ENCODE measurements at regions not wholly inside any gene's neighbourhood (a gene's known extent, or its start where the extent isn't known, plus 50 kb on each side); places are given as distances from the start of the nearest gene placed in this dataset.

- TF ChIP-seq SPI1 (IDR thresholded peaks at IDR 0.05; ENCODE audit: borderline replicate concordance, low read depth), result no peak
- no peak for TF ChIP-seq REST (IDR thresholded peaks at IDR 0.05; ENCODE audit: insufficient replicate concordance, low read depth)
- TF ChIP-seq GABPA (IDR thresholded peaks at IDR 0.05; ENCODE audit: low read depth), result no peak
- TF ChIP-seq POLR2AphosphoS5 (IDR thresholded peaks at IDR 0.05; ENCODE audit: low read depth), result no peak
- TF ChIP-seq, protein P1, sequence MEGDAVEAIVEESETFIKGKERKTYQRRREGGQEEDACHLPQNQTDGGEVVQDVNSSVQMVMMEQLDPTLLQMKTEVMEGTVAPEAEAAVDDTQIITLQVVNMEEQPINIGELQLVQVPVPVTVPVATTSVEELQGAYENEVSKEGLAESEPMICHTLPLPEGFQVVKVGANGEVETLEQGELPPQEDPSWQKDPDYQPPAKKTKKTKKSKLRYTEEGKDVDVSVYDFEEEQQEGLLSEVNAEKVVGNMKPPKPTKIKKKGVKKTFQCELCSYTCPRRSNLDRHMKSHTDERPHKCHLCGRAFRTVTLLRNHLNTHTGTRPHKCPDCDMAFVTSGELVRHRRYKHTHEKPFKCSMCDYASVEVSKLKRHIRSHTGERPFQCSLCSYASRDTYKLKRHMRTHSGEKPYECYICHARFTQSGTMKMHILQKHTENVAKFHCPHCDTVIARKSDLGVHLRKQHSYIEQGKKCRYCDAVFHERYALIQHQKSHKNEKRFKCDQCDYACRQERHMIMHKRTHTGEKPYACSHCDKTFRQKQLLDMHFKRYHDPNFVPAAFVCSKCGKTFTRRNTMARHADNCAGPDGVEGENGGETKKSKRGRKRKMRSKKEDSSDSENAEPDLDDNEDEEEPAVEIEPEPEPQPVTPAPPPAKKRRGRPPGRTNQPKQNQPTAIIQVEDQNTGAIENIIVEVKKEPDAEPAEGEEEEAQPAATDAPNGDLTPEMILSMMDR (IDR thresholded peaks at IDR 0.05; ENCODE audit: insufficient read depth, low read length), result no peak
- H3K27ac ChIP-seq (replicated peaks), result no peak overlapping the region
Measured at GRCh38 chr1:220956501-220957232, 77.4 kb downstream of the HLX start.

GRCh38 chr1:220957233-220957605 lies 78.0 kb downstream of the HLX start:
- DNase-seq (ENCODE audit: low read depth in 1 of 2, low spot score in 1 of 2), result peak; percentile 28 to 34
- no peaks in the 10 kb centered on the region for H3K27me3 ChIP-seq (ENCODE audit: insufficient read depth, poor library complexity, severe bottlenecking)
- no peak overlapping the region for H3K27ac ChIP-seq (replicated peaks)
- H3K4me3 ChIP-seq (replicated peaks; ENCODE audit: insufficient read depth, low read length), result no peak overlapping the region
- TF ChIP-seq GABPA (IDR thresholded peaks at IDR 0.05; ENCODE audit: low read depth), result no peak
- TF ChIP-seq REST (IDR thresholded peaks at IDR 0.05; ENCODE audit: insufficient replicate concordance, low read depth), result no peak
- no peak for TF ChIP-seq POLR2AphosphoS5 (IDR thresholded peaks at IDR 0.05; ENCODE audit: low read depth)
- TF ChIP-seq, protein P1 (IDR thresholded peaks at IDR 0.05; ENCODE audit: insufficient read depth, low read length), result no peak
- TF ChIP-seq SPI1 (IDR thresholded peaks at IDR 0.05; ENCODE audit: borderline replicate concordance, low read depth), result no peak

More at GRCh38 chr1:220956501-220957232, 77.4 kb downstream of the HLX start:
- H3K4me3 ChIP-seq (replicated peaks; ENCODE audit: insufficient read depth, low read length), result no peak overlapping the region
- H3K27me3 ChIP-seq (ENCODE audit: insufficient read depth, poor library complexity, severe bottlenecking), result no peaks in the 10 kb centered on the region
- no peak for DNase-seq (ENCODE audit: low read depth in 1 of 2, low spot score in 1 of 2)

DNA sequence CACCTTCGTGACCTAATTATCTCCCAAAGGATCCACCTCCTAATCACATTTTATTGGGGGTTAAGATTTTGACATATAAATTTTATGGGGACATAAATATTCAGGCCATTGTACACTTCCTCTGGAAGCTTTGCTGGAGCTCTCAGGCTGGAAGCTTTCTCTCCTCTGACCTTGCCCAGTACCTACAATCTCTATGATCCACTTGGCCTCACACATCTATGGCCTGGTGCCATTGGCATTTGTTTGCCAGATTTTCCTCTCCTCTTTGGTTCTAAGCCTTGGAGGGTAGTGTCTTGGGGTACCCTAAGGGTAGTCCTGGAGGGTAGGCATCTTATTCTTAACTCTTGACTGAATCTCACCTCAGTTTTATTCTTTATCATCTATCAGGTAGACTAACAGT lies 79.0 kb downstream of the HLX start:
- no peak for DNase-seq (ENCODE audit: low read depth in 1 of 2, low spot score in 1 of 2)
- TF ChIP-seq, protein P1 (IDR thresholded peaks at IDR 0.05; ENCODE audit: insufficient read depth, low read length), result no peak
- TF ChIP-seq GABPA (IDR thresholded peaks at IDR 0.05; ENCODE audit: low read depth), result no peak
- TF ChIP-seq SPI1 (IDR thresholded peaks at IDR 0.05; ENCODE audit: borderline replicate concordance, low read depth), result no peak
- no peak for TF ChIP-seq REST (IDR thresholded peaks at IDR 0.05; ENCODE audit: insufficient replicate concordance, low read depth)
- TF ChIP-seq POLR2AphosphoS5 (IDR thresholded peaks at IDR 0.05; ENCODE audit: low read depth), result no peak

More for the DNA sequence above, 79.0 kb downstream of the HLX start:
- Histone ChIP-seq H3K4me3 (replicated peaks; ENCODE audit: insufficient read depth, low read length) (no peak overlapping the region), H3K27ac (replicated peaks) (no peak overlapping the region), H3K27me3 (ENCODE audit: insufficient read depth, poor library complexity, severe bottlenecking) (no peaks in the 10 kb centered on the region)
